GM19468 (cell line): ENCODE measurements at regions not wholly inside any gene's neighbourhood (a gene's known extent, or its start where the extent isn't known, plus 50 kb on each side); places are given as distances from the start of the nearest gene placed in this dataset.
"Not testable (repeated sequence)": the region's sequence is repeated elsewhere in the genome, so short reads cannot be mapped to it uniquely, and the experiment has no call there.

Source experiments
- ATAC-seq: cut with Tn5 transposase; IDR thresholded peaks from one replicate; pipeline ENCODE4 v1.9.1; 2021; ENCODE audit warnings: mild to moderate bottlenecking, moderate library complexity, moderate number of reproducible peaks; ENCODE audit not compliant: unreplicated experiment; ENCODE audit errors: extremely low read depth

DNA sequence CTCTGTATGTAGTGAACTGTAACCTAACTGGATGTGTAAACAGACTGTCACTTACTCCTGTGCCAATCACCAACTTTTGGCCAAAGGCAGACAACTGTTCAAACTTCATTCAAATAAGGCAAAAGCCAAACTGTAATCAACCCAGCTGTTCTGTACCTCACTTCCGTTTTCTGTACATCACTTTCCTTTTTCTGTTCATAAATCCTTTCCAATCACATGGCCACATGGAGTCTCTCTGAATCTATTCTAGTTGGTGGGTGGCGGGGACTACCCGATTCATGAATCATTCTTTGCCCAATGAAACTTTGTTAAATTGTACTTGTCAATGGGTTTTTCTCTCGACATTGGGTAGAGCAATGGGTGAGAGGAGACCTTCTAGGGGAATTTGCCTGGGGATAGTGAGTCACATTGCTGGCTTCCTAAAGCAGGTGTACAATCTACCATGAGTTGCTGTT, 178.3 kb upstream of the RFC3 start:
- peak; percentile 54 for ATAC-seq

DNA sequence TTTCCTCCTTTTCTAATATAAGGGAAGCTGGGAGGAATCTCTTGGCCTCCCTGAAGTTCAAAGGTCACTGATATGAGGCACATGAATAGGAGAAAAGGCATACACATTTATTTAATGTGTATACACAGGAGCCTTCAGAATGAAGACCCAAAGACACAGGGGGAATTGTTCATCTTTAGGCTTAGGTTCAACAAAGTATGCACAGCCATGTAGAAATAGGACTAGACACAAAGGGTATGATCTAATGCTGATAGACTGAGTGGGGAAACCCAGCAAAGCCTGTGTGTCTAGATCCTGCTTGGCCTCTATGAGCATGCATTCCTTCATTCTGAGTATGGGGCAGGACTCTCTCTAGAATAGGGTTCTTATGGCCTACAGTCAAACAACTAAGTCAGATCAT, 177.1 kb upstream of the RFC3 start:
- no peak for ATAC-seq

DNA sequence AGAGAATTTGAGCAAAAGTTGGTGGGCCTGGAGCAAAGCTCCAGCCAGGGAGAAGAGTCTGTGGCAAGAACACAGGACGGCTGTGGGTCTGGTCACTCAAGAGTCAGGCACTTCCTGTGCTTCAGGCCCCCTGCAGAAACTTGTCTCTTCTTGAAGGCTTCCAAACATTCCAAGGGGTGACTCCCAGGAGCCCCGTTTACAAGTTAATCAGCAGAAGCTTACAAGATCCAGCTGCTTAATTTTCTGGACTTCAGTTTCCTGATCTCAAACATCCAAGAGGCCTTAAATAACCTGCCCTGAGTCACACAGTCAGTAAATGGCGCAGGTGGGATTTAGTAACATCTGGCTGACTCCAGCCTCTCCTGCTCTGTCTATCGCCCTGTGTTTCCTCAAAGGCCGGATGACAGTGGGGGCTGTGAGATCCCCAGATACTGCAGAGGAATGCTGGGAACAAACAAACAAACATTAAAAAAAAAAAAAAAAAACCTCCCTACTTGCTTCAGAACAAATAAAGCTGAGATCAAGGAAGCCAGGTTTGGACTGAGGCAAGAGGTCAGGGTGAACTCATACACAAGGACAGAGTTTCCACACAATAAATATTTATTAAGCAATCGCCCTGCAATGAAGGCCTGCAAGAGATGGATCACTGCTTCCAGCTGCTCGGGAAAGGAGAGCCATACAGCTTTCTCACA, 175.4 kb upstream of the RFC3 start:
- no peak for ATAC-seq

GRCh38 chr13:33644581-33645543, 173.1 kb upstream of the RFC3 start:
- ATAC-seq = no peak

DNA sequence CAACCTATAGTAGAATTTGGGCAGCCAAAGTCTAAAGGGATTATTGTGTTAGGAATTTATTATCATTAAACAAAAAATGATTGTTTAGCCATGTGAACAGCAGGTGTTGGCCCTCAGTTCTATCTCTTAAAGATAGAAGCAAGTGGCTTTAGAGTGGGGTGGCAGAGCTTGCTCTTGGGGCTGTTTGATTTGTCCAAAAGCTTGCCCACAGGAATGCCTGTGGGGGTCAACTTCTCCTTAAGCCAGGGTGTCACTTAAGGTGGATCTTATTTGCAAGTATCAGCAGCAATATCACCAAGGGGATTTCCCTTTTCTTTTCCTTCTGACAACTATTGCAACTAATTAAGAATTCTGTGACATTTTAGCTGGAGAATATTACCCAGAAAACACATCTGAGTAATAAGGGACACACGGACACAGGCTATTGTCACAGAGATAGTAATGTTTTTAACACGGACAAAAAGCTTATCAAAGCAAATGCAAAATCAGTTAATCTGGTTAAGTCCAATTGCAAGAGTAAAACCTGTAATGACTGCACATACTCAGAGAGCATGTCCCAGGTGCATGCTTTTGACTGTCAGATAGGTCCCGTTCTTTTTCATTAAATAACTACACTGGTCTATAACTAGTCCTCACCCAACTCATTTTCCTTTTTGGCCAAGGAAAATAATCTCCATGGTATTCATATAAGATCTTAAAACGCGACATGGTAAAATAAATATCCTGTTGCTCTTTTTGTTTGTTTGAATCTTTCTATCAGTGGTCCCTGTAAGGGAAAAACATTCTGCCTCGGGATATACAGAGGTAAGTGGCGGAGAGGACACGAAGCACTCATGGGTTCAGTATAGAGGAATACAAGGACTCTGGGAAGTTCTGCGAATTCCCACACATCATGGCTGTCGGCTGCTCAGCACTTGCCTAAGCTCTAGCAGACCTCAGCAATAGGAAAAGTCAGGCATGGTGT, 172.1 kb upstream of the RFC3 start:
- no peak for ATAC-seq

GRCh38 chr13:33649212-33649878, 168.6 kb upstream of the RFC3 start:
- no peak for ATAC-seq

DNA sequence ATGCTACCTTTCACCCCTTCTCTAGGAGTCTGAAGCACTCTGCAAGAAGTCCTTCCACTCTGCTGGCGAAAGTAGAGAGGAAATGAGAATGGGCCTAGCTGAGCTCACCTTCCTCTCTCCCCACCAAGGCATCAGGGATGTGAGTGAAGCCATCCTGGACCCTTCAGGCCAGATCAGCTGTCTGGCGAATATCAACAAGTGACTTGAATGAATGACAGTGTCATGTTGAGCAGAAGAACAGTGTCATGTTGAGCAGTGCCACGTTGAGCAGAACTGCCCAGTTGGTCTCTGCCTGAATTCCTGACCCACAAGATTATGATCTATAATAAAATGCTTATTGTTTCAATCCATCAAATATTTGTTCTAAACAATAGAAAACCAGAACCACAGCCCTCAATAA, 166.2 kb upstream of the RFC3 start:
- ATAC-seq = no peak

- ATAC-seq = no peak
Observed at GRCh38 chr13:33657274-33657673, 160.7 kb upstream of the RFC3 start.

- no peak for ATAC-seq
Observed at GRCh38 chr13:33659466-33659865, 158.5 kb upstream of the RFC3 start.

- ATAC-seq = no peak
Observed at GRCh38 chr13:33659894-33660293, 158.1 kb upstream of the RFC3 start.

- ATAC-seq = no peak
Observed at GRCh38 chr13:33662392-33662791, 155.6 kb upstream of the RFC3 start.

DNA sequence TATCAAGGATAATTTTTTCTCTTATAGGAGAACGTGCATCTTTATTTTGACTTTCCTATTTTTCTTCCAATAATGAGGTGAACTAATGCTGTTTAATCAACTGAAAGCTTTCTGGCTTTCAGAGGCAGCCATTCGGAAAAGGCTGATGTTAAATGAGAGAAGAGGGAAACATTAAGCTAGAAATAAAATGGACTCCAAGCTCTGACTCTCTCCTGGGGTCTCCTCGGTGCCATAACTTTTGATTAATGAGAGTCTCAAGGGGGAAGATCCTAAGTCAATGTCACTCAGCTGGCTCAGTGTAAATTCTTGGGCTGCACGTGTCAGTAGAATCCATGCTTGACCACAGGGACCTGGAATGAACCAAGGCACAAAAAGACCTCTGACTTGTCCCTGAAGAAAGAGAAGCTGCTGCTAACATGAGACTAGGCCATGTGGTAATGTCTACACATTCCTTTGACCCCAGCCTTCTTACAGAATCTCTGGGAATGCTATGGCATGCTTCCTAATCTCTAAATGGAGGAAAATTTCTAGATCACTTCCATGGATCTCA, 152.2 kb upstream of the RFC3 start:
- no peak for ATAC-seq

DNA sequence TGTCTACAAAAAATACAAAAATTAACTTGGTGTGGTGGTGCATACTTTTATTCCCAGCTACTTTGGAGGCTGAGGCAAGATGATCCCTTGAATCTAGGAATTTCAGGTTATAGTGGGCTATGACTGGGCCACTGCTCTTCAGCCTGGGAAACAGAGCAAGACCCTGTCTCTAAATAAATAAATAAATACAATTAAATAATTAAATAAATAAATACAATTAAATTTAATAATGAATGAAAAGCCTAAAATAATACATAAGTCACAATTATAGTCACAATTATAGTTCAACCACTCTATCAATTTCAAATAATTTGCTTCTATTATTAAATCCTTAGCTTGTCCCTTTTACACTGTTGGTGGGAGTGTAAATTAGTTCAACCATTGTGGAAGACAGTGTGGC, 146.4 kb upstream of the RFC3 start:
- ATAC-seq = no peak

DNA sequence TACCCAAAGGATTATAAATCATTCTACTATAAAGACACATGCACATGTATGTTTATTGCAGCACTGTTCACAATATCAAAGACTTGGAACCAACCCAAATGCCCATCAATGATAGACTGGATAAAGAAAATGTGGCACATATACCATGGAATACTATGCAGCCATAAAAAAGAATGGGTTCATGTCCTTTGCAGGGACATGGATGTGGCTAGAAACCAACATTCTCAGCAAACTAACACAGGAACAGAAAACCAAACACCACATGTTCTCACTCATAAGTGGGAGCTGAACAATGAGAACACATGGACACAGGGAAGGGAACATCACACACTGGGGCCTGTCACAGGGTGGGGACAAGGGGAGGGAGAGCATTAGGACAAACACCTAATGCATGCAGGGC, 145.9 kb upstream of the RFC3 start:
- not testable (repeated sequence) for ATAC-seq

DNA sequence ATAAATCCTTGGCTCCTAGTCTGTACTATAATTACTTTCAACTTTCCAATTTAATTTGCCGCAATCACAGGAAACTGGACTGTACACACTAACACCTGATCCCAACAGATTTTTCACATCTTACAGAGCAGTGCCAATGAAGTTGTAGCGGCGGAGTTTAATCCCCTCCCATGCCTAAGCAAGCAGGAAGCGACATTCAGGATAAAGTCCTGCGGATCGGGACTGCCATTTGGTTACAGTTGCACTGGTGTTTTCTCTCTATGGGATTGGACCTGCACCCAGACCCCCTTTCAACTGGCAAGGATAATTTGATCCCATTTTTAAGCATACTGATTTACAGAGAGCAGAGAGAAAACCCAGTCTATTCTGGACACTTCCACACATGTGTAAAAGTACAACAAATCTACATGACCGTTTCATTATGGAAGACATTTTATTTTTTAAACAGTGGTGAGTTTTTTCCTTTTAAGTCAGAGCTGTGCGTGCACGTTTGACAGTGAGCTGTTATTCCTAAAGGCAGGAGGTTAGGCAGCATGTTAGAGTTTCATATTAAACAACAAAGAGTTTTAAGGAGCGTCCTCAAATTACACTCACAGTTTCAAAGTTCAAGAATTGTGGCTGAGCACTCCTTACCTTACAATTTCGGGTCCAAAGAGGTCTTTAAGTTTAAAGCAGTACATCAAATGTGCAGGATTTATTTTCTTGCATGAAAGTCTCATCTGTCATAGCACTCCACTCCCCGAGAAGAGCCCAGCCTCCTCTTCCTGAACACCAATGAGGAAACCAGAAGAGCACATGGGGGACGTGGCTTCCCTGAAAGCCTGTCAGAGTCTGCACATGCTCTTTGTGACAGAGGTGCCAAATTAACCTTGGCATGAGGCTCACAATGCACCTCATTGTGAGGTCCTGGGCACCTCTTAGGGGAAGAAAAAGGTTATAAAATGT, 141.6 kb upstream of the RFC3 start:
- ATAC-seq = no peak

DNA sequence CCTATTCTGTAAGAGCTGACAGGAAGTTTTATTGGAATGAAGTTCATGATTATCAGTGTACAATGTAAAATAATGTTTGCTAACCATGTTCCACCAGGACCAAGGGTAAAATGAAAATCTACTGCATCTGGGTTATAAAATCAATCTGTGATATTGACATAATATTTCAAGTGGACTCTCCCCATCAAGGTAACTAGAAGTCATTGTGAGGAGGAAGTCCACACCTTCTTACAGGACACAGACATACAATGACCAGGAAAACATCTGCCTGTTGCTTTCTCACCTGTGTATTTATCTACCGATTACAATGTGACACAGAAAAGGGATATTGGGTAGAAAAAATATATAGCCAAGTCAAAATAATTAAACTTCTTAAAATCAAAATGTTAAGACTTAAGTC, 140.7 kb upstream of the RFC3 start:
- ATAC-seq = no peak

DNA sequence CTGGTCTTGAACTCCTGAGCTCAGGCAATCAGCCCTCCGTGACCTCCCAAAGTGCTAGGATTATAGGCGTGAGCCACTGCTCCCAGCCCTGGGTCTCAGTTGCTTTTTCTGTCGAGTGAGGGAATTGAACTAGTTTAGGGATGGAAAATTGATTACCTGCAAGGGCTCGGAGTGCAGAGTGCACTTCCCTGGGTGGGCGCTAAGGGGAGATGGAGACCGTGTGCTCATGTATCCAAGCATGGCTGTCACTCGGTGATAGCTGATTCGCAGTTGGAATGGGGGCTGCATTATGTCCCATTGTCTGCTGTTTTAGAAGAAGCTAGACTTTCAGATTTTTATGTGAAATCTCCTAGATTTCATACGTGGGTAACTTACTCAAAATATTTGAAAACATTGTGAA, 139.9 kb upstream of the RFC3 start:
- no peak for ATAC-seq

DNA sequence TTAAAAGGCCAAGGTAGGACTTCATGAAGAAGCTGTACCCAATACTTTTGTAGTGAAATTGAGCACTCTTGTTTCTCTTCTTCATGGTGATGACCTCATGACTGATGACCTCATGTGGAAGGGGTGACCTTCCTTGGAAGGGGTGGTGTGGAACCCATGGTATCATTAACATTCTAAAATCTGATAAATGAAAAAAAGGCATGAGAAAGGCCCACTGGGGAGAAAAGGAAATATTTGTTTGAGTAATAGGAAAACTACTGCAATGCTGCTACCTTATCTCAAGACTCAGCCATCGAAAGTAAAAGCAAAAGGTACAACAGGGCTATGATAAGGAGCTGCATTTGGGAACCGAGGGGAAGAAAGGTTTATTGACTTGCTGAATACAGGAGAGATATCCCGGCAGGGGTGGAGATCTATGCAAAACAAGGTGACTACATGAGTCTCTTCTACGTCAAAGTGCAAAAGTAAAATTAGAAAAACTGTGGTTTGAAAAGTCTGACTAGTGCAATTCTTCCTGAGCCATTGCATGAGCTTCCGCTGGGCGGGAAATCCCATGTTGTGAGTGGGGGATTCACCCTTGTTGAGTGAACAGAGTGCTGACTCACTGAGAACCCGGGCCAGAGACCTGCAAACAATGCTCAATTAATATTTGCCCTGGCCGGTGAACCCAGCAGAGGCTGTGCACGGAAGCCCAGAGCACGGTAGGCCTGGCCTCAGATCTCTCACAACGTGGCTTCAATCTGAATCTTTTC, 138.9 kb upstream of the RFC3 start:
- ATAC-seq = peak; percentile 84
